HCT116 (cell line): ENCODE measurements at regions not wholly inside any gene's neighbourhood (a gene's known extent, or its start where the extent isn't known, plus 50 kb on each side); places are given as distances from the start of the nearest gene placed in this dataset.

Source experiments
- ATAC-seq: fragments of 200-7000 bp; cut with Tn5 transposase; 2 replicates; pipeline ENCODE4 v1.9.1; 2020; ENCODE audit warnings: mild to moderate bottlenecking, moderate library complexity
- BruUV-seq: library from RNA; stranded (reverse); fragments of 400-500 nt; replicated peaks from 2 replicates; lab custom pipeline; 2021; lab: Mats Ljungman, UMichigan
- CTCF ChIA-PET: fragments of 300-600 bp; sonication (Branson Sonifier 250); formaldehyde crosslinking; loops from one replicate; lab custom pipeline; 2021; ENCODE audit warnings: antibody characterized with exemption; lab: Charles Lee
- POLR2A ChIA-PET: fragments of 300-600, 350-600 bp; sonication (Branson Sonifier 250); formaldehyde crosslinking; loops from one replicate; lab custom pipeline; 2021; ENCODE audit warnings: antibody characterized with exemption; lab: Charles Lee
- RAD21 ChIA-PET, 2 experiments: fragments of 300-600 bp; sonication (Branson Sonifier 250); formaldehyde crosslinking; loops; one replicate each; lab custom pipeline; 2023; ENCODE audit warnings: low total read pairs in 2 of 2; ENCODE audit not compliant: uncharacterized antibody in 2 of 2, unreplicated experiment in 2 of 2, low non-redundant PET in 1 of 2; lab: Charles Lee
- DNase-seq: peaks from one replicate; pipeline ENCODE4 v3.0.0-alpha.2; 2010; ENCODE audit warnings: low read depth, low spot score
- H2AFZ ChIP-seq: fragments of 200-600 bp; shearing (Covaris generic), sonication (generic); 2 replicates; pipeline ENCODE4 v1.6.1; 2017; ENCODE audit warnings: low read depth, mixed run types, mixed read lengths, antibody characterized with exemption, low read length; ENCODE audit not compliant: poor library complexity, severe bottlenecking
- H3K27ac ChIP-seq: 2 replicates; pipeline ENCODE4 v1.5.1; 2012; ENCODE audit warnings: low read depth, low read length
- H3K27me3 ChIP-seq: fragments of 200-600 bp; sonication (generic); 2 replicates; pipeline ENCODE4 v1.6.1; 2016; ENCODE audit warnings: mixed run types, low read length, mixed read lengths; ENCODE audit not compliant: insufficient read depth
- H3K36me3 ChIP-seq, 2 experiments: fragments of 200-500 bp in 1 of 2; fragments of 200-600 bp in 1 of 2; sonication (Bioruptor generic) in 1 of 2; sonication (generic) in 1 of 2; 2 replicates each; pipeline versions ENCODE4 v1.5.1 to v1.6.1; 2014 to 2016; ENCODE audit warnings: low read length in 2 of 2, inconsistent platforms in 1 of 2, mixed read lengths in 1 of 2, mixed run types in 1 of 2; ENCODE audit not compliant: insufficient read depth in 2 of 2, control insufficient read depth in 1 of 2
- H3K4me1 ChIP-seq, 2 experiments: fragments of 200-600 bp in 1 of 2; sonication (generic) in 1 of 2; 2 replicates each; pipeline versions ENCODE4 v1.5.1 to v1.6.1; 2012 to 2017; ENCODE audit warnings: low read length in 2 of 2, inconsistent platforms in 1 of 2, mild to moderate bottlenecking in 1 of 2, mixed read lengths in 1 of 2, mixed run types in 1 of 2, moderate library complexity in 1 of 2; ENCODE audit not compliant: insufficient read depth in 2 of 2, control insufficient read depth in 1 of 2
- H3K4me2 ChIP-seq: fragments of 200-600 bp; sonication (generic); 2 replicates; pipeline ENCODE4 v1.6.1; 2017; ENCODE audit warnings: mixed run types, low read length, mixed read lengths
- H3K4me3 ChIP-seq, 2 experiments: fragments of 200-600 bp in 1 of 2; sonication (generic) in 1 of 2; replicated peaks in 1 of 2; 2 replicates each; pipeline ENCODE4 v1.5.1; 2011 to 2016; ENCODE audit warnings: low read length in 2 of 2, control low read depth in 1 of 2, low read depth in 1 of 2, mild to moderate bottlenecking in 1 of 2, mixed read lengths in 1 of 2, mixed run types in 1 of 2
- H3K79me2 ChIP-seq: fragments of 200-600 bp; sonication (generic); 2 replicates; pipeline ENCODE4 v1.6.1; 2017; ENCODE audit warnings: mild to moderate bottlenecking, mixed run types, low read length, moderate library complexity, mixed read lengths; ENCODE audit not compliant: insufficient read depth
- H3K9ac ChIP-seq: fragments of 200-600 bp; sonication (generic); 2 replicates; pipeline ENCODE4 v1.6.1; 2016; ENCODE audit warnings: low read length, mixed read lengths
- H3K9me2 ChIP-seq: fragments of 200-600 bp; sonication (generic), shearing (Covaris generic); 2 replicates; pipeline ENCODE4 v1.6.1; 2017; ENCODE audit warnings: mixed run types, mild to moderate bottlenecking, moderate library complexity; ENCODE audit not compliant: insufficient read depth
- H3K9me3 ChIP-seq, 2 experiments: fragments of 200-500 bp in 1 of 2; fragments of 200-600 bp in 1 of 2; sonication (Bioruptor generic) in 1 of 2; sonication (generic) in 1 of 2; 2 replicates each; pipeline ENCODE4 v1.6.1; 2014 to 2017; ENCODE audit warnings: low read length in 2 of 2, mixed read lengths in 2 of 2, inconsistent platforms in 1 of 2, low read depth in 1 of 2, mild to moderate bottlenecking in 1 of 2, mixed run types in 1 of 2, moderate library complexity in 1 of 2; ENCODE audit not compliant: control insufficient read depth in 1 of 2, insufficient read depth in 1 of 2
- H4K20me1 ChIP-seq: fragments of 200-600 bp; sonication (generic), shearing (Covaris generic); 2 replicates; pipeline ENCODE4 v1.6.1; 2017; ENCODE audit warnings: mixed run types, mild to moderate bottlenecking, moderate library complexity; ENCODE audit not compliant: insufficient read depth
- CEBPB ChIP-seq: IDR thresholded peaks from 2 replicates; pipeline ENCODE4 v1.6.1; 2012; ENCODE audit warnings: low read depth
- CTCF ChIP-seq, 3 experiments: fragments of 200-600 bp in 1 of 3; sonication (generic) in 1 of 3; IDR thresholded peaks in 2 of 3; conservative IDR thresholded peaks in 1 of 3; 2 replicates each; pipeline ENCODE4 v1.5.1; 2012 to 2017; ENCODE audit warnings: low read depth in 2 of 3, low read length in 2 of 3, antibody characterized with exemption in 1 of 3, borderline replicate concordance in 1 of 3, control low read depth in 1 of 3, mild to moderate bottlenecking in 1 of 3, mixed read lengths in 1 of 3, mixed run types in 1 of 3, moderate library complexity in 1 of 3; ENCODE audit not compliant: insufficient read depth in 1 of 3
- JUND ChIP-seq: IDR thresholded peaks from 2 replicates; pipeline ENCODE4 v1.6.1; 2012
- MAX ChIP-seq: IDR thresholded peaks from 2 replicates; pipeline ENCODE4 v1.6.1; 2012
- POLR2A ChIP-seq: IDR thresholded peaks from 2 replicates; pipeline ENCODE4 v1.7.0; 2011; ENCODE audit warnings: borderline replicate concordance; ENCODE audit not compliant: insufficient read depth, insufficient read length; ENCODE audit errors: extremely low read depth
- POLR2AphosphoS5 ChIP-seq: IDR thresholded peaks from 2 replicates; pipeline ENCODE4 v1.6.1; 2011; ENCODE audit warnings: mild to moderate bottlenecking, low read depth, low read length, moderate library complexity
- RAD21 ChIP-seq: IDR thresholded peaks from 2 replicates; pipeline ENCODE4 v1.6.1; 2012; ENCODE audit warnings: low read depth, mild to moderate bottlenecking
- ZBTB33 ChIP-seq: IDR thresholded peaks from 2 replicates; pipeline ENCODE4 v1.6.1; 2011; ENCODE audit warnings: mild to moderate bottlenecking, low read length, moderate library complexity; ENCODE audit not compliant: insufficient replicate concordance; ENCODE audit errors: extremely low read depth
- intact Hi-C: fragments of 100-400 bp; cut with micrococcal nuclease; formaldehyde crosslinking; loops from 2 replicates; pipeline ENCODE4 v1.10.0; 2022

- H3K4me2 ChIP-seq: no peak overlapping the region
Observed at GRCh38 chr14:54207075-54207474, 189.7 kb upstream of the CDKN3 start.

More at GRCh38 chr14:54207075-54207474, 189.7 kb upstream of the CDKN3 start:
- Histone ChIP-seq H3K9me2 (no peaks in the 10 kb centered on the region), H3K9ac (no peak overlapping the region), H3K4me3 (no peak overlapping the region), H3K36me3 (no peaks in the 10 kb centered on the region), H3K27ac (peak overlapping the region; percentile 53; the same call in 1 of the 2 replicates), H4K20me1 (no peaks in the 10 kb centered on the region), H3K27me3 (no peaks in the 10 kb centered on the region), H3K9me3 (no peaks in the 10 kb centered on the region), H2AFZ (no peak overlapping the region), H3K4me1 (peaks cover 29 to 31% of the 10 kb centered on the region in 2 experiments), H3K79me2 (no peaks in the 10 kb centered on the region)
- ChIA-PET RAD21 (no interaction called here), POLR2A (no interaction called here), CTCF (interaction anchor here (1.1 kb wide), 1 partner anchor 141 kb away, joined by 3 read pairs; no protein-coding TSS in a partner anchor)
- no peak for ATAC-seq
- no peak for TF ChIP-seq ZBTB33
- no peak for TF ChIP-seq JUND
- TF ChIP-seq POLR2A: no peak
- TF ChIP-seq RAD21: no peak
- no peak for TF ChIP-seq POLR2AphosphoS5
- no peak for TF ChIP-seq MAX
- TF ChIP-seq CEBPB: no peak
- no peak for TF ChIP-seq CTCF (IDR thresholded peaks at IDR 0.05 in 2 of 3, conservative IDR thresholded peaks at IDR 0.05 in 1 of 3; ENCODE audit: borderline replicate concordance in 1 of 3, insufficient read depth in 1 of 3, low read depth in 2 of 3, low read length in 2 of 3)
- DNase-seq: no peak
- BruUV-seq: no TSS peak
- intact Hi-C loops: no loop called here
